GM18909 (cell line): ENCODE measurements at regions not wholly inside any gene's neighbourhood (a gene's known extent, or its start where the extent isn't known, plus 50 kb on each side); places are given as distances from the start of the nearest gene placed in this dataset.
"Not testable (repeated sequence)": the region's sequence is repeated elsewhere in the genome, so short reads cannot be mapped to it uniquely, and the experiment has no call there.

Experiments
- ATAC-seq: cut with Tn5 transposase; IDR thresholded peaks from one replicate; pipeline ENCODE4 v1.9.1; 2021; ENCODE audit warnings: mild to moderate bottlenecking; ENCODE audit not compliant: unreplicated experiment, poor library complexity

GRCh38 chr18:38884050-38884449 is 1318.5 kb upstream of the CELF4 start:
- no peak for ATAC-seq

DNA sequence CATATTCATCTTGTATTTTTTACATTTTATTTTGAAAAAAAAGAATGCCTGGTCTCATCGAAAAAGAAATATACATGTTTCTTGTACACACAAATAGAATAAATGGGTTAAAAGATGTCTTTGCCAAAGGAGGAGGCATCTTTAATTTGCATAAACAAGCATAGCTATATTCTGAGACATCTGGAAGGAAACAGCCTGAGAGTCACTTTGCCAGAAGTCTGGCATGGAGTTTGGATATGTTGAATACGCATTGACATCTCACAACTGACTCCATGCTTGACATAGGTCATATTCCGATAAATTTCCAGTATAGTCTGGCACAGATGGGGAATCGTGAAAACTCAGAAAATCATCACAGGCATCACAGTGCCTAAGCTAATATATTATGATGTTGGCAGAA is 1317.5 kb upstream of the CELF4 start:
- no peak for ATAC-seq

DNA sequence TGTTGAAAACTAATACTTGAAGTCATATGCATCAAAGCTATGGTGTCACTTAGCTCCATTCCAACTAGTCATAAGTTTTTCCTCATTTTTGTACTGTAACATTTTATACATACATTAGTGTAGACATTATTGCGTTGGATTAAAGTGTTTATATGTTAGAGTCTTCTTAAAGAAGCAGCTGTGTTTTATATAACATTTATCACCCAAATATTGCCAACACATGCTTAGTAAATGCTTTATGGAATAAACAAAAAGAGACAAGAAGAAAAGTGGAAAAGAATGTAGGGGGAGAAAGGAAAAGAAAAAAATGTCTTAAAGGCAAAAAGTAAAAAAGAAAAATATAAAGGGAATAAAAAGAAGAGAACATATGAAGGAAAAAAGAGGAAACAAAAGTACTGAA is 1314.3 kb upstream of the CELF4 start:
- no peak for ATAC-seq

DNA sequence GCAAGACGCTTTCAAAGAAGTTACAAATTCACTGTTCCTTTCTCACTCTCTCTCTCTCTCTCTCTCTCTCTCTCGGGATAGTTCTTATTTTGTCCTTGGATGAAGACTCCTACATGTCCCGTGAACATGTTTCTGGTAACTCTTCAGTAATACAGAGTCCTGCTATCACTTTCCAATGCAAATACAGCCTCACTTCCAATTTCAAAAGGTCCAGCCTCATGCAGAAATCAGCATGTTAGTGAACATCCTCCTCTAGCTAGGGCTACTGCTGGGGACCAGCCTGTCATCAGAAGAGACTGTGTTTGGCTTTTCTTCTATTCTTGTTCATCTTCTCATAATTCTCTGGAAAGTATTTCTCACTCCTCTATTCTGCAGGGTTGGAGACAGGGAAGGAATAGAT is 1306.7 kb upstream of the CELF4 start:
- no peak for ATAC-seq

GRCh38 chr18:38868757-38869156 is 1303.2 kb upstream of the CELF4 start:
- no peak for ATAC-seq

- ATAC-seq = no peak
Measured at GRCh38 chr18:38867680-38868079, 1302.1 kb upstream of the CELF4 start.

GRCh38 chr18:38851526-38851925 is 1285.9 kb upstream of the CELF4 start:
- no peak for ATAC-seq

- no peak for ATAC-seq
Measured at GRCh38 chr18:38847326-38847725, 1281.7 kb upstream of the CELF4 start.

- no peak for ATAC-seq
Measured at GRCh38 chr18:38843291-38843690, 1277.7 kb upstream of the CELF4 start.

GRCh38 chr18:38826247-38826646 is 1260.6 kb upstream of the CELF4 start:
- ATAC-seq = no peak

- ATAC-seq = no peak
Measured at GRCh38 chr18:38811209-38811608, 1245.6 kb upstream of the CELF4 start.

- ATAC-seq = no peak
Measured at GRCh38 chr18:38810789-38811188, 1245.2 kb upstream of the CELF4 start.

- ATAC-seq = no peak
Measured at GRCh38 chr18:38807915-38808314, 1242.3 kb upstream of the CELF4 start.

GRCh38 chr18:38805256-38805655 is 1239.7 kb upstream of the CELF4 start:
- no peak for ATAC-seq

- ATAC-seq = no peak
Measured at GRCh38 chr18:38801640-38802039, 1236.0 kb upstream of the CELF4 start.

- ATAC-seq = no peak
Measured at GRCh38 chr18:38796762-38797161, 1231.2 kb upstream of the CELF4 start.

DNA sequence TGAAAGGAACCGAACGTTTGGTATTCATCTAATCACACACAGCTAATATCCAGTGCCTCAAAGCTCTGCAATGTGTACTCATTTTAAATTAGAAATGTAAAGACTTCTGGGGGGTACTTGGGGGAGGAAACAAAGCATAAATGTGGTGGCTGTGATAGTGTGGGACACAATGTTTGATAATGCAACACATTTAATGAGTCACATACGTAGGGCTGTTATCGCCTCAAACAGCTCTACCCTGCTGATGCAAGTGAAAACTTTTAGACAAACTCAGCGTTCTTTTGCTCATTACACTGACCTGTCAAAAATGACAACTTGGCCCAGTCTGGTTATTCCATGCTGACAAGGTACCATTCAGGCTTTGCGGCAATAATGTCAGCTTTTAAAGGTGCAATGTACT is 1227.1 kb upstream of the CELF4 start:
- no peak for ATAC-seq

DNA sequence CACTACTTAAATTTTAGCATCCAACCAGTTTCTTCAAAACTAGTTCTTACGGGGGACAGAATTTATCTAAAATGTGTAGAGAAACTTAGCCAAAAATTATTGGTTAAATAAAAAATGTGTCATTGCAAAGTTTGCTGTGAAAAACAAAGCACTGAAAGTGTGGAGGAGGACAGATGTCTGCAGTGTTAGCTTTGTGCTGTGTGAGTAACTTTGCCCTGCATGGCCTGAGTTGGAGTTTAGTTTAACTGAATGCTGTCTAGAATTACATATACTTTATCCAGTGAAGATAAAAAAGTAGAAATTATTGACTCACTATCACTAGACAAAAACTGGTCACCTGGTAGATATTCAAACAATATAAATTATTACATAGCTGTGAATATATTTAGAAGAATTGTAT is 1225.2 kb upstream of the CELF4 start:
- no peak for ATAC-seq

GRCh38 chr18:38790303-38790702 is 1224.7 kb upstream of the CELF4 start:
- no peak for ATAC-seq

DNA sequence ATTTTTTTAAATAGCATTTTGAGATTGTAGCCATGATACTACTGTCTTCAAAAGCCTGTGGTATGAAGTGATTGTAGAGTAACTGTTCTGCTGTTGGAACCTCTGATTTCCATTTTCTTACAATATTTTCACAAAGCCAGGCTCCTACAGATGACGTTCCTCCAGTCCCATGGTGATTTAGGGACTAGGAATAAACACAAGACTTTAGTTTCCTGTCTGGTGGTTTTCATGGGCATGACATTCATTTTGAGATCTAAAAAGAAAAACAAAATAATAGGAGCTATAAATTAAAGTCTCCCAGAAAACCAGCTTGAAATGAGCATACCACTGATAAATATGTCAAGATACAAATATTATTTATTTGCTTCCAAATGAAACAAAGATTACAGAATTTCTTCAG is 1223.5 kb upstream of the CELF4 start:
- no peak for ATAC-seq

- no peak for ATAC-seq
Measured at GRCh38 chr18:38786906-38787305, 1221.3 kb upstream of the CELF4 start.

DNA sequence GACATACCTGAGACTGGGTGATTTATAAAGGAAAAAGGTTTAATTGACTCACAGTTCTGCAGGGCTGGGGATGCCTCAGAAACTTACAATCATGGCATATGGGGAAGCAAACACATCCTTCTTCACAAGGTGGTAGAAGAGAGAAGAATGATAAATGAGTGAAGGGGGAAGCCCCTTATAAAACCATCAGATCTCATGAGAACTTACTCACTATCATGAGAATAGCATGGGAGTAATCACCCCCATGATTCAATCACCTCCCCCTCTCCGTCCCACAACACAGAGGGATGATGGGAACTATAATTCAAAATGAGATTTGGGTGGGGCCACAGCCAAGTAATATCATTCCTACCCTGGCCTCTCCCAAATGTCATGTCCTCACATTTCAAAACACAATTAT is 1206.0 kb upstream of the CELF4 start:
- not testable (repeated sequence) for ATAC-seq

DNA sequence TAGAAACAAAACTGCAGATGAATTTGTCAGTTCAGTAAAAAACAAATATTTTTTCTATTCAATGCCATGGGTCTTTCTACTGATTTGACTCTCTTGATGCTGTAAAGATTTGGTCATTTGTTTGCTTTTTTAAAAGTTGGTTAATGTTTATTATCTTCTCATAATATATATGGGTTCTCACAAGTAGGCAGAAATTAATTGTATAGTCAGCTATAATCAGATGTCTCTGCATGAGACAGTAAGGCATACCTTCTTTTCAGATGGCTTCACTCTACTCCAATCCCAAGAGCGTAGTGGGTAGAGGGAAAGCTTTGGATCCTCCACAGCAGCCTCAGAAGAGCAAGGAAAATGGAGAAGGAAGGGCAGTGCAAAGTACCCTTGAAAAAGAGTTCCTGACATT is 1202.9 kb upstream of the CELF4 start:
- ATAC-seq = no peak
